Endothelial cell of hepatic sinusoid (primary cell): ENCODE measurements at regions not wholly inside any gene's neighbourhood (a gene's known extent, or its start where the extent isn't known, plus 50 kb on each side); places are given as distances from the start of the nearest gene placed in this dataset.

Experiments
- in situ Hi-C: cut with HindIII; loops from 2 replicates; pipeline ENCODE4 v1.10.0; 2017; ENCODE audit warnings: low sequenced_read_pairs

DNA sequence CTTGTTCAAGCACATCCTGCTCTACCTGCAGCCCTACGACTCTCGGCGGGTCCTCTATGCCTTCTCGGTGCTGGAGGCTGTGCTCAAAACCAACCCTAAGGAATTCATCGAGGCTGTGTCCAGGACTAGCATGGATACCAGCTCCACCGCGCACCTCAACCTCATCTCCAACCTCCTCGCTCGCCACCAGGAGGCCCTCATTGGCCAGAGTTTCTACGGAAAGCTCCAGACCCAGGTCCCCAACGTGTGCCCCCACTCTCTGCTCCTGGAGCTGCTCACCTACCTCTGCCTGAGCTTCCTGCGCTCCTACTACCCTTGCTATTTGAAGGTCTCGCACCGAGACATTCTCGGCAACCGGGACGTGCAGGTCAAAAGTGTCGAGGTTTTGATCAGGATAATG is 74.3 kb upstream of the MORC3 start:
- in situ Hi-C loops, result no loop called here

DNA sequence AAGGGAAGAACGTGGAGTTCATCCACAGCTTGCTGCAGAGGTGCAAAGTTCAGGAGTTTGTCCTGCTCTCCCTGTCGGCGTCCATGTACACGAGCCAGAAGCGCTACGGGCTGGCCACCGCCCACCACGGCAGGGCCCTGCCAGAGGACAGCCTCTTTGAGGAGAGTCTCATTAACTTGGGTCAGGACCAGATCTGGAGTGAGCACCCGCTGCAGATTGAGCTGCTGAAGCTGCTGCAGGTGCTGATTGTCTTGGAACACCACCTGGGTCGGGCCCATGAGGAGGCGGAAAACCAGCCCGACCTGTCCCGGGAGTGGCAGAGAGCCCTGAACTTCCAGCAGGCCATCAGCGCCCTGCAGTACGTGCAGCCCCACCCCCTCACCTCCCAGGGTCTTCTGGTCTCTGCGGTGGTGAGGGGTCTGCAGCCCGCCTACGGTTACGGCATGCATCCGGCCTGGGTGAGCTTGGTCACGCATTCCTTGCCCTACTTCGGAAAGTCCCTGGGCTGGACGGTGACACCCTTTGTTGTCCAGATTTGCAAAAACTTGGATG is 73.8 kb upstream of the MORC3 start:
- in situ Hi-C loops, result no loop called here

DNA sequence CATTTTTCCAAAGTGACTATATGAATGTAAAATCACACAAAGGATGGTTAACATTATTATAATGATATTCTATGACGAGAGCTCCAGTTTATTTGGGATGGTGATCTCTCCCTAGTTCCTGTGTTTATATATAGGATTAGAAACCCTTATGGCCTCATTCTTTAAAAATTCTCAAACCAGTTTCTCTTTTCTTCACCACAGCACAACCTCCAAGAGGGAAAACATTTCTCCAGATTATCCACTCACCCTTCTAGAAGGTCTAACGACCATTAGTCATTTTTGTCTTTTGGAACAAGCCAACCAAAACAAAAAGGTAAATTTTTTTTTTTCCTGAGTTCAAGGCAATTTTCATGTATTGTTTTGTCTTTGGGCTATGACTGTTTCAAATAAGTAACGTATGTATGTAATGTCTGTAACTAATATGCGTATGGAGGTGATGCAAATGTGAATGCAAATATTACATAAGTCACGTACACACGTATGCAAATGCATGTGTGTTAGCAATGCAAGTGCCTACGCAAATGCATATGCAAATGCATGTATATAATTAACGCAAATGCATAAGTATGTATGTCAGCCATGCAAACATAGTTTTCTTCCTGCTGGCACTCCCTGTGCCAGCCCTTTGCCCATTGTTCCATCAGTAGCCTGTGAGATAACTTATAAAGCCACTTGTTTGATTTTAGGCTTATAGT is 72.5 kb upstream of the MORC3 start:
- in situ Hi-C loops, result no loop called here

GRCh38 chr21:36249576-36250422 is 70.2 kb upstream of the MORC3 start:
- in situ Hi-C loops, result no loop called here

DNA sequence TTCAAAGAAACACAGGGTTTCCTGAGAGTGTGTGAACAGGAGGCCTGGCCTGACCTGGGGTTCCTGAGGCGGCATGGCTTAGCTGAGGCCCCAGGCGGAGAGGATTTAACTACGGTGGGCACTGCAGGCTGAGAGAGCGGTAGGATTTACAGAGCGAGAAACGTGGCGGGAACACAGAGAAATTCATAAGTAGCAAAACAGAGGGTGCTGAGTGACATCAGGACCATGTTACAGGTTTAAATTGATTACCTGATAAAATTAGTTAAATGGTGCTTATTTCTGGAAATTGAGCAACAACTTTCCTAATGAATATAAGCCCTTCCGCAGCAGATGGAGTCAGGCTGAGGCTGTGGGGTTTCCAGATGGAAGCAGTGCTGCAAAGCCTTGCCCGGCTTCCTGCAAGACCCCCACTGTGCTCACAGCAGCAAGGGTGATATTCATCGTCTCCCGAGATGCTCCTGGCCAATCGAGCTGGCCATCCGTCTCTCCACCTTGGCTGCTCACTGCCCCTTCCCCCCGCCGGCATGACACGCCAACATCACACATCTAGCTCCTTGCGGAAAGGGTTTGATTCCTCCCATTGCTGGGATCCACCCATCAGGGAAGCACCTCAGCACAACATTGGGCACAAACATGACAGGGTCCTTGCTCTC is 69.4 kb upstream of the MORC3 start:
- in situ Hi-C loops, result no loop called here

- in situ Hi-C loops, result no loop called here
Measured at GRCh38 chr21:36254106-36254941, 65.7 kb upstream of the MORC3 start.

GRCh38 chr21:36255663-36256062 is 64.3 kb upstream of the MORC3 start:
- in situ Hi-C loops, result no loop called here

GRCh38 chr21:36257657-36258056 is 62.3 kb upstream of the MORC3 start:
- in situ Hi-C loops, result no loop called here

- in situ Hi-C loops, result no loop called here
Measured at GRCh38 chr21:36260030-36260787, 59.8 kb upstream of the MORC3 start.

DNA sequence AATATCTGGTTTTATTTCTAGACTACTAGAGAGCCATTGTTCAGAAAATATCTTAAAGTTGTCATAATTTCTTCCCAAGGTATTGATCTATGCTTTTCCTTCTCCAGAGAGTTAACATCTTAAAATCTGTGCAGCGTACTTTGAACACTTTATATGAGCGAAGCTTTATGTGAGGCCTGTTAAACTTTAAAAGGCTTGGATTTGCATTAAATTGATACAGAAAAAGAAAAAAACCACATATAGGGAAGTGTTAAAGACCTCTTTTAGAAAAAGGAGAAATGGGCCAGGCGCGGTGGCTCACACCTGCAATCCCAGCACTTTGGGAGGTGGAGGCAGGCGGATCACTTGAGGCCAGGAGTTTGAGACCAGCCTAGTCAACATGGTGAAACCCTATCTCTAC is 59.2 kb upstream of the MORC3 start:
- in situ Hi-C loops, result no loop called here

- in situ Hi-C loops, result no loop called here
Measured at GRCh38 chr21:36261459-36261858, 58.5 kb upstream of the MORC3 start.

DNA sequence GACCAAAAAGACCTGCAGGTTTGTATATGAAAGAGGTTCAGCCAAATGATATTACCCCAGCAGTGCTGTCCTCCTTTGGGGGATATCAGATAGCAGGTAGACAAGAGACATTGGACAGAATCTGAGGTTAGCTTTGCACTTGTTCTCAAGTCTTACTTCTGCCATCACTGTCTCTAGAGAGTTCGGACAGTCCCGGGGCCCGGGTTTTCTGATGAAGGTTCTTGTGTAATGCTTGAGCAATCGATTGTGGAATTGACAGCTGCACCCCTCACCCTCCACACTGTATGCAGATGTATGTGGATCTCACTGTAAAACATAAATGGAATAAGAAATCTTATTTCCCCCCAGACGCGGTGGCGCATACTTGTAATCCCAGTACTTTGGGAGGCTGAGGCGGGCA is 56.2 kb upstream of the MORC3 start:
- in situ Hi-C loops, result no loop called here

- in situ Hi-C loops, result loop anchor here (5.0 kb wide), 2 partner anchors 48 to 102 kb away; no protein-coding TSS in a partner anchor
Measured at GRCh38 chr21:36265431-36265830, 54.6 kb upstream of the MORC3 start.

- in situ Hi-C loops, result loop anchor here (5.0 kb wide), 2 partner anchors 51 to 99 kb away; no protein-coding TSS in a partner anchor
Measured at GRCh38 chr21:36267828-36268227, 52.2 kb upstream of the MORC3 start.

DNA sequence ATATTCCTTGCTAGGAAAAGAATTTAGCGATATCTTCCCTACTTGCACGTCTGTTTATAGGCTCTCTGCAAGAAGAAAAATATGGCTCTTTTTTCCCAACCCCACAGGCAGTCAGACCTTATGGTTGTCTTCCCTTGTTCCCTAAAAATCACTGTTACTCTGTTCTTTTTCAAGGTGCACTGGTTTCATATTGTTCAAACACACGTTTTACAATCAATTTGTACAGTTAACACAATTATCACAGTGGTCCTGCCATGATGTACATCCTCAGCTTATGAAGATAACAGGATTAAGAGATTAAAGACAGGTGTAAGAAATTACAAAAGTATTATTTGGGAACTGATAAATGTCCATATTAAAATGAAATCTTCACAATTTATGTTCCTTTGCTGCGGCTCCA is 51.7 kb upstream of the MORC3 start:
- in situ Hi-C loops, result loop anchor here (5.0 kb wide), 2 partner anchors 51 to 99 kb away; no protein-coding TSS in a partner anchor
